Suprapubic skin (tissue), 3 donors: ENCODE measurements at regions not wholly inside any gene's neighbourhood (a gene's known extent, or its start where the extent isn't known, plus 50 kb on each side); places are given as distances from the start of the nearest gene placed in this dataset.
"Not testable (repeated sequence)": the region's sequence is repeated elsewhere in the genome, so short reads cannot be mapped to it uniquely, and the experiment has no call there.

Source experiments
- CTCF ChIP-seq, 2 donors: fragments of 200-600 bp in 1 of 2; fragments of 450-650 bp in 1 of 2; sonication (generic) in 1 of 2; IDR thresholded peaks; one replicate each; pipeline ENCODE4 v1.5.1; 2016 to 2019; ENCODE audit warnings: antibody characterized with exemption in 2 of 2, mild to moderate bottlenecking in 1 of 2, moderate library complexity in 1 of 2
- POLR2A ChIP-seq, 2 donors: fragments of 450-650 bp; IDR thresholded peaks; one replicate each; pipeline ENCODE4 v1.6.1; 2017; ENCODE audit warnings: antibody characterized with exemption in 2 of 2, mild to moderate bottlenecking in 2 of 2, moderate library complexity in 2 of 2

DNA sequence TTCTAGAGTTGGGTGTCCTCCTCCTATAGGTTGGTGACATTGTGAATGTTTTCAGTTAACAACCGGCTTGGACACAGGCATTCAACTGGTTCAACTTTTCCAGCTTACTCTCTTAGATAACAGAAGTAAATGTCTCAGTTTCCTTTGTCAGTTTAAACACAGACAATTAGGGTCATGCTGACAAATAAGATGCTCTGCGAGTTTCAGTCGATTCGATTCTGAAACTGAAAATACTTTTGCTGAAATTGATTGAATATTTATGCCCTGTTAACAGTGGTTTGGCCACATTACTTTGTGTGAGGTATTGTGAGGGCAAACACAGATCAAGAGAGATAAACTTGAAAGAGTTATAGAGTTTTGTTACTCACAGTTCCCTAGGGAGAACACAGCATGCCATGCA lies 330.5 kb upstream of the FOLH1 start:
- TF ChIP-seq CTCF, POLR2A (IDR thresholded peaks at IDR 0.05): not testable (repeated sequence)
